GM12873 (cell line): ENCODE measurements at regions not wholly inside any gene's neighbourhood (a gene's known extent, or its start where the extent isn't known, plus 50 kb on each side); places are given as distances from the start of the nearest gene placed in this dataset.

Experiments
- CTCF ChIP-seq: IDR thresholded peaks from 2 replicates; pipeline ENCODE4 v1.5.1; 2012; ENCODE audit warnings: low read depth, mild to moderate bottlenecking, moderate library complexity, low read length, control low read depth; ENCODE audit not compliant: insufficient read depth; ENCODE audit errors: missing control alignments

GRCh38 chr2:57402755-57403154 is 643.9 kb upstream of the VRK2 start:
- no peak for TF ChIP-seq CTCF

- no peak for TF ChIP-seq CTCF
Observed at GRCh38 chr2:57407772-57408201, 638.8 kb upstream of the VRK2 start.

GRCh38 chr2:57408587-57408986 is 638.0 kb upstream of the VRK2 start:
- TF ChIP-seq CTCF = no peak

- TF ChIP-seq CTCF = no peak
Observed at GRCh38 chr2:57417007-57417406, 629.6 kb upstream of the VRK2 start.

GRCh38 chr2:57429831-57430230 is 616.8 kb upstream of the VRK2 start:
- TF ChIP-seq CTCF = no peak

- no peak for TF ChIP-seq CTCF
Observed at GRCh38 chr2:57432528-57432927, 614.1 kb upstream of the VRK2 start.

- no peak for TF ChIP-seq CTCF
Observed at GRCh38 chr2:57434441-57434840, 612.2 kb upstream of the VRK2 start.

- no peak for TF ChIP-seq CTCF
Observed at GRCh38 chr2:57434972-57435371, 611.6 kb upstream of the VRK2 start.
